ENCODE measurements at regions not wholly inside any gene's neighbourhood (a gene's known extent, or its start where the extent isn't known, plus 50 kb on each side); places are given as distances from the start of the nearest gene placed in this dataset.

DNA sequence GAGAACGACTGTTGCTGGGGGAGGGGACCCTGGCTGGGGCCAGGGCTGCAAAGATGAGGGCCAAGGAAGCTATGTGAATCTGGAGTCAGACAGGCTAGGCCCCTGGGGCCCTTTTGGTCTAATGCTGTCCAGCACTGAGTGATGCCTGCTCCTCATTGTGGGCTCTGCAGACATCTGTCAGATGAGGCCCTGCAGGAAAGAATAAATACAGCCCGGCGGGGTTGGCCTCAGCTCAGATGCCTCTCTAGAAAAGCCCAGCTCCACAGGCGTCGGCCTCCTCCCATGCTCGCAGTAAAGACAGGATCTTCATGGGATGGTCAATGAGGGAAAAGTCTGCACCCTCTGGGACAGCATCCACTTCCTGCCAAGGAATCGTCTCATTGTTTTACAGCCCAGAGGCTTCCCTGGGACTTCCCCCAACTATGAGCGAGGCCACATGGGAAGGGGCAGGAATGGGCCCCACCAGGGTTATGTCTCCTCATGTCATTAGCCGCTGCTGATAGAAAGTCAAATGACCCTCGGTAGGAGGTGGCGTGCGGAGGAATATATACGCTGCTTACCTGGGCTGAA is 125.8 kb upstream of the GLI2 start:
- Histone ChIP-seq H3K36me3 (no peaks in the 10 kb centered on the region), H3K27ac (no peak overlapping the region), H3K9me3 (no peaks in the 10 kb centered on the region), H3K27me3 (replicated peaks; ENCODE audit: insufficient read depth) (no peaks in the 10 kb centered on the region), H3K4me1 (replicated peaks) (no peaks in the 10 kb centered on the region), H3K4me3 (no peak overlapping the region)
- DNase-seq (ENCODE audit: low spot score) = no peak
- TF ChIP-seq POLR2AphosphoS5 (IDR thresholded peaks at IDR 0.05) (no peak), POLR2A (IDR thresholded peaks at IDR 0.05) (no peak)
- TF ChIP-seq, protein P1, sequence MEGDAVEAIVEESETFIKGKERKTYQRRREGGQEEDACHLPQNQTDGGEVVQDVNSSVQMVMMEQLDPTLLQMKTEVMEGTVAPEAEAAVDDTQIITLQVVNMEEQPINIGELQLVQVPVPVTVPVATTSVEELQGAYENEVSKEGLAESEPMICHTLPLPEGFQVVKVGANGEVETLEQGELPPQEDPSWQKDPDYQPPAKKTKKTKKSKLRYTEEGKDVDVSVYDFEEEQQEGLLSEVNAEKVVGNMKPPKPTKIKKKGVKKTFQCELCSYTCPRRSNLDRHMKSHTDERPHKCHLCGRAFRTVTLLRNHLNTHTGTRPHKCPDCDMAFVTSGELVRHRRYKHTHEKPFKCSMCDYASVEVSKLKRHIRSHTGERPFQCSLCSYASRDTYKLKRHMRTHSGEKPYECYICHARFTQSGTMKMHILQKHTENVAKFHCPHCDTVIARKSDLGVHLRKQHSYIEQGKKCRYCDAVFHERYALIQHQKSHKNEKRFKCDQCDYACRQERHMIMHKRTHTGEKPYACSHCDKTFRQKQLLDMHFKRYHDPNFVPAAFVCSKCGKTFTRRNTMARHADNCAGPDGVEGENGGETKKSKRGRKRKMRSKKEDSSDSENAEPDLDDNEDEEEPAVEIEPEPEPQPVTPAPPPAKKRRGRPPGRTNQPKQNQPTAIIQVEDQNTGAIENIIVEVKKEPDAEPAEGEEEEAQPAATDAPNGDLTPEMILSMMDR (IDR thresholded peaks at IDR 0.05) = no peak
- intact Hi-C loops (cut with DNase I) = no loop called here
- WGBS = 77% methylated on average over 13 of the region's 13 CpGs

DNA sequence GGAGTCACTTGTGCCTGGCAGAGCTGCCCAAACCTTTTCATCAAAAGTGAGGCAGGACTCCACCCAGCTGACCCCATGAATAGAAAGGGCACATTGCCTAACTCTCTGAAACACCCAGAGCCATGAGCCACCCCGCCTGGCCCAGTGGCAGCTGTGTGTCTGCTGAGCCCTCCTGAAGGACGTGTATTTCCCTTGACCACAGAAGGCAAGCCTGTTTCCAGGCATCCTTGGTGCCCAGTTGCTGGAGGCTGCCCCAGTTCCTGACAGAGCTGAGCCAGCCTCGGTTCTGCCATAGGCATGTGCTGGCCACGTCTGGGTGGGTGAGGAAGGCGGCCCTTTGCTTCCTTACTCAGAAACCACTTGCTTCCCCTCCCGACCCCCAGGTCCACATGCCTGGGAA is 124.7 kb upstream of the GLI2 start:
- DNase-seq (ENCODE audit: low spot score) = no peak
- H3K27me3 ChIP-seq (replicated peaks; ENCODE audit: insufficient read depth) = no peaks in the 10 kb centered on the region
- no peak overlapping the region for H3K4me3 ChIP-seq
- H3K9me3 ChIP-seq = no peaks in the 10 kb centered on the region
- WGBS = 89% methylated on average over 5 of the region's 6 CpGs
- H3K36me3 ChIP-seq = no peaks in the 10 kb centered on the region
- no peaks in the 10 kb centered on the region for H3K4me1 ChIP-seq (replicated peaks)
- no peak overlapping the region for H3K27ac ChIP-seq
- intact Hi-C loops (cut with DNase I) = no loop called here
- TF ChIP-seq POLR2A (IDR thresholded peaks at IDR 0.05) = no peak
- TF ChIP-seq, protein P1 (IDR thresholded peaks at IDR 0.05) = no peak
- TF ChIP-seq POLR2AphosphoS5 (IDR thresholded peaks at IDR 0.05) = no peak

DNA sequence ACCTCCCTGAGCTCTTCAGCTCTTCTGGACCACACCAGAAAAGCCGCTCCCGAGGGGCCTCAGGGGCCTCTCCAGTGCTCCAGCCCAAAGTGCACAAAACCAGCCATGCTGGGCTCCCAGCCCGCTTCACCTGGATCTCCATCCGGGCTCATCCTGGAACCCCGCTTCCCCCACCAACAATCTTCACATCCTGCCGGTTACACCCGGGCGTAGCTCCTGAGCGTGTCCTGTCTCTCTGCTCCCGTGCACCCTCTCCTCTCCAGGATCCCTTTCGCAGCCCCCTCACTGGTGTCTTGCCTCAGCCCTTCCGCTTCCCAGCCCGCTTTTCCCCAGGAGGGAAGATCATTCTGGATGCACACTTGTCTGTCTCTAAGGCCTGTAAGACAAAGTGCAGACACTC is 123.7 kb upstream of the GLI2 start:
- Histone ChIP-seq H3K27me3 (replicated peaks; ENCODE audit: insufficient read depth) (no peaks in the 10 kb centered on the region), H3K9me3 (no peaks in the 10 kb centered on the region), H3K36me3 (no peaks in the 10 kb centered on the region), H3K4me3 (no peak overlapping the region), H3K27ac (no peak overlapping the region), H3K4me1 (replicated peaks) (no peaks in the 10 kb centered on the region)
- TF ChIP-seq, protein P1 (IDR thresholded peaks at IDR 0.05) = no peak
- TF ChIP-seq POLR2AphosphoS5 (IDR thresholded peaks at IDR 0.05) (no peak), POLR2A (IDR thresholded peaks at IDR 0.05) (no peak)
- DNase-seq (ENCODE audit: low spot score) = no peak
- WGBS = 84% methylated on average over 13 of the region's 13 CpGs
- intact Hi-C loops (cut with DNase I) = no loop called here

DNA sequence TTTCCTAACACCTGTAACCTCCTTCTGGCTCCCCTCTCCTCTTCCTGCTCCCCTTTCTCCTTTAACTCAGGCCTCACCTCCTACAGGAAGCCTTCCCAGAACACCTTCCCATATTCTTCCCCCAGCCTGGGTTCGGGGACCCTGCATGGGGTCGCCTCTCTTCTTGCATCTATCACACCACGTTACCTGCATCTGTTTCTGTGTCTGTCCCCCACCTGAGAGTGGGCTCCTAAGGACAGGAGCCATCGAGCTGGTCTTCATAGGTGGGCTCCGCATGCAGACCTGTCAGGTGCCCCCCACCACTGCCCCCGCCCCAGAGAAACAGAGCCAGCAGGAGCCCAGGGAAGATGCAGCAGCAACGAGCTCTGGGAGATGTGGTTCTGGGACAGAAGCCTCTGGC is 123.2 kb upstream of the GLI2 start:
- Histone ChIP-seq H3K27ac (no peak overlapping the region), H3K9me3 (no peaks in the 10 kb centered on the region), H3K36me3 (no peaks in the 10 kb centered on the region), H3K4me1 (replicated peaks) (no peaks in the 10 kb centered on the region), H3K27me3 (replicated peaks; ENCODE audit: insufficient read depth) (no peaks in the 10 kb centered on the region), H3K4me3 (no peak overlapping the region)
- no peak for DNase-seq (ENCODE audit: low spot score)
- no peak for TF ChIP-seq POLR2A (IDR thresholded peaks at IDR 0.05)
- TF ChIP-seq, protein P1 (IDR thresholded peaks at IDR 0.05) = no peak
- no peak for TF ChIP-seq POLR2AphosphoS5 (IDR thresholded peaks at IDR 0.05)
- 87% methylated on average over 7 of the region's 7 CpGs for WGBS
- intact Hi-C loops (cut with DNase I) = no loop called here

DNA sequence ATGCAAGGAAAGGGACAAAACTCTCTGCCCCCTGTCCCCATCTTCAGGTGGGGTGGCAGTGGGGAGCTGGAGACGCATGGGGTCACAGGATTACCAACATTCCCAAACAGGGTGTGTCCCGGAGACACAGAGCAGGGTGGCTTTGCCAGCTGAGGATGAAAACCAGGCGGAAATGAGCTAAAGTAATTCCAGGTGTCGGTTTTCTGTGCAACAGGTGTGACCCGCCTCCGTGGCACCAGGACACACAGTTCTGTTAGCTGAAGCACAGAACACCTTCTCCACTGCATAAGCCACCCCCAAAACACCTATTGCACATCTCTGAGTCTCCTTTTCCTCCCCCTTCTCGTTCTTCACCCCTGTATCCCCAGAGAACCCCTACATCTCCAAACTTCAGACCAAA is 122.7 kb upstream of the GLI2 start:
- no peak for DNase-seq (ENCODE audit: low spot score)
- H3K4me3 ChIP-seq = no peak overlapping the region
- no peaks in the 10 kb centered on the region for H3K36me3 ChIP-seq
- intact Hi-C loops (cut with DNase I) = no loop called here
- no peaks in the 10 kb centered on the region for H3K4me1 ChIP-seq (replicated peaks)
- 54% methylated on average over 7 of the region's 7 CpGs for WGBS
- TF ChIP-seq, protein P1 (IDR thresholded peaks at IDR 0.05) = no peak
- TF ChIP-seq POLR2AphosphoS5 (IDR thresholded peaks at IDR 0.05) (no peak), POLR2A (IDR thresholded peaks at IDR 0.05) (no peak)
- no peak overlapping the region for H3K27ac ChIP-seq
- H3K27me3 ChIP-seq (replicated peaks; ENCODE audit: insufficient read depth) = no peaks in the 10 kb centered on the region
- H3K9me3 ChIP-seq = no peaks in the 10 kb centered on the region
